ENCODE measurements at regions not wholly inside any gene's neighbourhood (a gene's known extent, or its start where the extent isn't known, plus 50 kb on each side); places are given as distances from the start of the nearest gene placed in this dataset.

DNA sequence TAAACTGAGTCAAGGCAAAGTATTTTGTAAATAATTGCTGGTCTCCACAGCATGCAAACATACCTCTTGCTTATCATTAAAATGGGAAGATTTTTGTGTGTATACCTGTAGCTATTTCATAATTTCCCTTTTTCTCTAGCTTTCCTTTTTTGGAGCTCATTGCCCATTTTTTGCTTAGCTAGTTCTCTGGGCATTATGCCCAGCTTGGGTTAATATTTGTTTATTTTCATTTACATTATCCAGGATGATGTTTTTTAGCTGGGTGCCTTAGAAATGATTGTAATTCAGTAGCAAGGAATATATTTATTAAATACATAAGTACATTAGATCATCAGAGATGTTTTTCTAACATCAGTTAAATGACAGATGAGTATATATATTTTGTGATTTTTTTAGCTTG, 1271.7 kb upstream of the GBE1 start:
- Histone ChIP-seq H3K4me3 (ENCODE audit: low read length) (no peak overlapping the region), H3K9me3 (ENCODE audit: control insufficient read depth, insufficient read depth, low read length) (no peaks in the 10 kb centered on the region), H3F3A (ENCODE audit: control insufficient read depth, insufficient read depth) (no peaks in the 10 kb centered on the region), H3K9me2 (replicated peaks; ENCODE audit: control insufficient read depth, low read length) (no peaks in the 10 kb centered on the region), H3K4me2 (ENCODE audit: low read length) (peak overlapping the region; percentile 28), H3K79me2 (ENCODE audit: control insufficient read depth, low read length) (no peaks in the 10 kb centered on the region), H4K20me1 (ENCODE audit: control insufficient read depth, insufficient read depth, low read depth, low read length) (no peaks in the 10 kb centered on the region), H3K4me1 (ENCODE audit: control insufficient read depth, low read length) (peaks cover 16% of the 10 kb centered on the region), H3K36me3 (ENCODE audit: control insufficient read depth, low read length) (no peaks in the 10 kb centered on the region), H3K27ac (ENCODE audit: low read depth, low read length) (no peak overlapping the region), H3K27me3 (ENCODE audit: control insufficient read depth, low read length) (no peaks in the 10 kb centered on the region)
- no peak for TF ChIP-seq EZH2phosphoT487 (IDR thresholded peaks at IDR 0.05; ENCODE audit: borderline replicate concordance, low read length)
- TF ChIP-seq, protein P1, sequence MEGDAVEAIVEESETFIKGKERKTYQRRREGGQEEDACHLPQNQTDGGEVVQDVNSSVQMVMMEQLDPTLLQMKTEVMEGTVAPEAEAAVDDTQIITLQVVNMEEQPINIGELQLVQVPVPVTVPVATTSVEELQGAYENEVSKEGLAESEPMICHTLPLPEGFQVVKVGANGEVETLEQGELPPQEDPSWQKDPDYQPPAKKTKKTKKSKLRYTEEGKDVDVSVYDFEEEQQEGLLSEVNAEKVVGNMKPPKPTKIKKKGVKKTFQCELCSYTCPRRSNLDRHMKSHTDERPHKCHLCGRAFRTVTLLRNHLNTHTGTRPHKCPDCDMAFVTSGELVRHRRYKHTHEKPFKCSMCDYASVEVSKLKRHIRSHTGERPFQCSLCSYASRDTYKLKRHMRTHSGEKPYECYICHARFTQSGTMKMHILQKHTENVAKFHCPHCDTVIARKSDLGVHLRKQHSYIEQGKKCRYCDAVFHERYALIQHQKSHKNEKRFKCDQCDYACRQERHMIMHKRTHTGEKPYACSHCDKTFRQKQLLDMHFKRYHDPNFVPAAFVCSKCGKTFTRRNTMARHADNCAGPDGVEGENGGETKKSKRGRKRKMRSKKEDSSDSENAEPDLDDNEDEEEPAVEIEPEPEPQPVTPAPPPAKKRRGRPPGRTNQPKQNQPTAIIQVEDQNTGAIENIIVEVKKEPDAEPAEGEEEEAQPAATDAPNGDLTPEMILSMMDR (IDR thresholded peaks at IDR 0.05; ENCODE audit: low read depth, low read length, poor library complexity, severe bottlenecking) = no peak

DNA sequence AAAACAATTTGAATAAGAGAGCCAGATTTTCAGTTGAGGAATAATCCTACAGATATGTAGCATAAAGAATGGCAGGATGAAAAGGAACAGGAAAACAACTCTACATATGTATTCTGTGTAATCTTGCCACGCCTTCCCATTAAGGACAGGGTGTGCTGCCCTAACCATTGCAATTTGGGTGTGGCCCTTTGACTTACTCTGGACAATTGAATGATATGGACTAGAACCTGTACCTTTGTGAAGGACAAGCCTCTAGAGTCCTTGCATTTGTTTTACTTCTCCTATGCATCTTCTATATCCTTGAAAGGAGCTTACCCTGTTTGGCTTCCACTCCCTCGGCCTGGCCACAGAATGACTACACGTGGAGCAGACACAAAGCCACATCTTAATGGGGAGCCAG, 1261.6 kb upstream of the GBE1 start:
- Histone ChIP-seq H3F3A (ENCODE audit: control insufficient read depth, insufficient read depth) (no peaks in the 10 kb centered on the region), H3K4me1 (ENCODE audit: control insufficient read depth, low read length) (no peaks in the 10 kb centered on the region), H3K9me3 (ENCODE audit: control insufficient read depth, insufficient read depth, low read length) (peaks cover 6% of the 10 kb centered on the region; the same call in 1 of the 2 replicates), H3K4me2 (ENCODE audit: low read length) (no peak overlapping the region), H3K36me3 (ENCODE audit: control insufficient read depth, low read length) (no peaks in the 10 kb centered on the region), H4K20me1 (ENCODE audit: control insufficient read depth, insufficient read depth, low read depth, low read length) (no peaks in the 10 kb centered on the region), H3K4me3 (ENCODE audit: low read length) (no peak overlapping the region), H3K79me2 (ENCODE audit: control insufficient read depth, low read length) (no peaks in the 10 kb centered on the region), H3K9me2 (replicated peaks; ENCODE audit: control insufficient read depth, low read length) (no peaks in the 10 kb centered on the region), H3K27me3 (ENCODE audit: control insufficient read depth, low read length) (no peaks in the 10 kb centered on the region), H3K27ac (ENCODE audit: low read depth, low read length) (no peak overlapping the region)
- TF ChIP-seq EZH2phosphoT487 (IDR thresholded peaks at IDR 0.05; ENCODE audit: borderline replicate concordance, low read length) = no peak
- TF ChIP-seq, protein P1 (IDR thresholded peaks at IDR 0.05; ENCODE audit: low read depth, low read length, poor library complexity, severe bottlenecking) = no peak

GRCh38 chr3:83011481-83011880, 1250.0 kb upstream of the GBE1 start:
- no peaks in the 10 kb centered on the region for H3K79me2 ChIP-seq (ENCODE audit: control insufficient read depth, low read length)
- no peaks in the 10 kb centered on the region for H3K36me3 ChIP-seq (ENCODE audit: control insufficient read depth, low read length)
- no peaks in the 10 kb centered on the region for H3F3A ChIP-seq (ENCODE audit: control insufficient read depth, insufficient read depth)
- TF ChIP-seq EZH2phosphoT487 (IDR thresholded peaks at IDR 0.05; ENCODE audit: borderline replicate concordance, low read length) = no peak
- TF ChIP-seq, protein P1 (IDR thresholded peaks at IDR 0.05; ENCODE audit: low read depth, low read length, poor library complexity, severe bottlenecking) = no peak
- no peaks in the 10 kb centered on the region for H3K9me2 ChIP-seq (replicated peaks; ENCODE audit: control insufficient read depth, low read length)
- H3K4me1 ChIP-seq (ENCODE audit: control insufficient read depth, low read length) = no peaks in the 10 kb centered on the region
- no peaks in the 10 kb centered on the region for H3K27me3 ChIP-seq (ENCODE audit: control insufficient read depth, low read length)
- no peak overlapping the region for H3K4me3 ChIP-seq (ENCODE audit: low read length)
- no peak overlapping the region for H3K27ac ChIP-seq (ENCODE audit: low read depth, low read length)
- no peak overlapping the region for H3K4me2 ChIP-seq (ENCODE audit: low read length)
- peaks cover 11% of the 10 kb centered on the region; the same call in 1 of the 2 replicates for H3K9me3 ChIP-seq (ENCODE audit: control insufficient read depth, insufficient read depth, low read length)
- H4K20me1 ChIP-seq (ENCODE audit: control insufficient read depth, insufficient read depth, low read depth, low read length) = no peaks in the 10 kb centered on the region
